GM06990 (cell line): ENCODE measurements at regions not wholly inside any gene's neighbourhood (a gene's known extent, or its start where the extent isn't known, plus 50 kb on each side); places are given as distances from the start of the nearest gene placed in this dataset.

Experiments used
- DNase-seq: peaks from one replicate; pipeline ENCODE4 v3.0.0-alpha.2; 2011; ENCODE audit not compliant: insufficient read length; ENCODE audit errors: extremely low read depth
- H3K27me3 ChIP-seq: replicated peaks from 2 replicates; pipeline ENCODE4 v1.6.0; 2011; ENCODE audit warnings: low read length; ENCODE audit not compliant: control insufficient read depth, insufficient read depth
- H3K36me3 ChIP-seq: 2 replicates; pipeline ENCODE4 v1.5.1; 2011; ENCODE audit warnings: low read length; ENCODE audit not compliant: control insufficient read depth, insufficient read depth
- H3K4me3 ChIP-seq: replicated peaks from 2 replicates; pipeline ENCODE4 v1.5.1; 2011; ENCODE audit warnings: low read depth, mild to moderate bottlenecking, control low read depth, low read length
- TF ChIP-seq, protein P1 (sequence below): IDR thresholded peaks from 2 replicates; pipeline ENCODE4 v1.5.1; 2011; ENCODE audit warnings: low read length, control low read depth, mild to moderate bottlenecking, inconsistent platforms; ENCODE audit not compliant: insufficient read depth, poor library complexity, severe bottlenecking

- TF ChIP-seq, protein P1, sequence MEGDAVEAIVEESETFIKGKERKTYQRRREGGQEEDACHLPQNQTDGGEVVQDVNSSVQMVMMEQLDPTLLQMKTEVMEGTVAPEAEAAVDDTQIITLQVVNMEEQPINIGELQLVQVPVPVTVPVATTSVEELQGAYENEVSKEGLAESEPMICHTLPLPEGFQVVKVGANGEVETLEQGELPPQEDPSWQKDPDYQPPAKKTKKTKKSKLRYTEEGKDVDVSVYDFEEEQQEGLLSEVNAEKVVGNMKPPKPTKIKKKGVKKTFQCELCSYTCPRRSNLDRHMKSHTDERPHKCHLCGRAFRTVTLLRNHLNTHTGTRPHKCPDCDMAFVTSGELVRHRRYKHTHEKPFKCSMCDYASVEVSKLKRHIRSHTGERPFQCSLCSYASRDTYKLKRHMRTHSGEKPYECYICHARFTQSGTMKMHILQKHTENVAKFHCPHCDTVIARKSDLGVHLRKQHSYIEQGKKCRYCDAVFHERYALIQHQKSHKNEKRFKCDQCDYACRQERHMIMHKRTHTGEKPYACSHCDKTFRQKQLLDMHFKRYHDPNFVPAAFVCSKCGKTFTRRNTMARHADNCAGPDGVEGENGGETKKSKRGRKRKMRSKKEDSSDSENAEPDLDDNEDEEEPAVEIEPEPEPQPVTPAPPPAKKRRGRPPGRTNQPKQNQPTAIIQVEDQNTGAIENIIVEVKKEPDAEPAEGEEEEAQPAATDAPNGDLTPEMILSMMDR: no peak
- Histone ChIP-seq H3K36me3 (no peaks in the 10 kb centered on the region), H3K4me3 (no peak overlapping the region), H3K27me3 (no peaks in the 10 kb centered on the region; the same call in none of the 2 replicates)
- no peak for DNase-seq
Measured at GRCh38 chr17:33352526-33352925, 59.4 kb upstream of the ASIC2 start.

DNA sequence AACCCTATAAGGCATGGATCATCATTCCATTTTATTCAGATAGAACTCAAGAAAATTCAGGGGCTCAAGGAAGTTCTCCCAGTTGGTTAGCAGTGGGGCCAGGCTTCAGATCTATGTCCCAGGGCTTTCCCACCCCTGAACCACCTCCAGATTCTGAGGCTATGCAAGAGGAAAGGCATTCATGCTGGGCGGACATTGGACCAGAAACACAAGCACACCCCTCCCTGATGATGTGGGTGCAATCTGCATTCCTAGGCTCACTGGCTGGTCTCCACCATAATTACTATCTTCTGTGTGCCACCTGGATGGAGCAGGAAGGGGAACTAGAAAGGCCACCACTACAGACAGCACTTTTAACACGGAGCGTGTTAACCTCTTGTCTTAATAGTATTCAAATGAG, 63.2 kb upstream of the ASIC2 start:
- H3K36me3 ChIP-seq: no peaks in the 10 kb centered on the region
- no peak overlapping the region for H3K4me3 ChIP-seq
- no peaks in the 10 kb centered on the region; the same call in none of the 2 replicates for H3K27me3 ChIP-seq
- DNase-seq: no peak
- TF ChIP-seq, protein P1: no peak

DNA sequence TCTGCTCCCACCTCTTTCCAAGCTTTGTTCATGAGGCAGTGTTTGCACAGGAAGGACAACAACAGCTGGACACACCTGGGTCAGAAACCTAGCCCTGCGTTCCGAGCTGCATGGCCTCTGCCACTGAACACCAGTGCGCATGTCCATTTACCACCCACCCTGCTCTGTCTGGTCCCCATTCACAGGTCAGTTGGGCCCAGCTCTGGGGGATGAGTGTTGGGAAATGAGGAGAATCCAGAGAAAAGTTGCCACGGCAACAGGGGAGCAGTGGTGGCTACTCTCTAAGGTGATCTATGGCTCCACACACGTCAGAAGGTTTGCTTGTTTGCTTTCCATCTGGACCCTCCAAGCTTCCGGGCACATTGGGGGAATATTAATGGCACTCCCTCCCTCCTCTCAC, 70.4 kb upstream of the ASIC2 start:
- TF ChIP-seq, protein P1: no peak
- no peak for DNase-seq
- no peak overlapping the region for H3K4me3 ChIP-seq

GRCh38 chr17:33366960-33367359, 73.9 kb upstream of the ASIC2 start:
- Histone ChIP-seq H3K36me3 (no peaks in the 10 kb centered on the region), H3K27me3 (no peaks in the 10 kb centered on the region; the same call in 1 of the 2 replicates), H3K4me3 (no peak overlapping the region)
- no peak for DNase-seq
- TF ChIP-seq, protein P1: no peak

More for the DNA sequence above, 70.4 kb upstream of the ASIC2 start:
- no peaks in the 10 kb centered on the region for H3K36me3 ChIP-seq
- no peaks in the 10 kb centered on the region; the same call in none of the 2 replicates for H3K27me3 ChIP-seq

DNA sequence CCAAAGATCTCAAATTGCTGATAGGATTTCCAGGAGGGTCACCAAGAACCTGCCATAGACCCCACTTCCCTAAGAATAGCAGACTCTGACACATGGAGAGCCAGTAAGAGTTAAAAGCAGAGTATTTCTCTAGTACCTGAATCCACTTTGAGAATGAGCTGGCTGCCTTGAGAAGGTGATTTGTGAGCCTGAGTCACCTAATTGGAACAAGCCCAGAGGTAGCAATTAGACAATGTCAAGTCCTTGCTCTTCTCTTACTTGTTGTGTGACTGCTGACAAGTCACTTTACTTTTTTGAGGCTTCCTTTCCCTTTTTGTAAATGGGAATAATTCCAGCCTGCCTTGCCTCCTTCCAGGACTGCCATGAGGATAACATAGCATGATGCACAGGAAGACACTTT, 76.1 kb upstream of the ASIC2 start:
- Histone ChIP-seq H3K27me3 (no peaks in the 10 kb centered on the region; the same call in none of the 2 replicates), H3K4me3 (no peak overlapping the region), H3K36me3 (no peaks in the 10 kb centered on the region)
- TF ChIP-seq, protein P1: no peak
- DNase-seq: no peak

DNA sequence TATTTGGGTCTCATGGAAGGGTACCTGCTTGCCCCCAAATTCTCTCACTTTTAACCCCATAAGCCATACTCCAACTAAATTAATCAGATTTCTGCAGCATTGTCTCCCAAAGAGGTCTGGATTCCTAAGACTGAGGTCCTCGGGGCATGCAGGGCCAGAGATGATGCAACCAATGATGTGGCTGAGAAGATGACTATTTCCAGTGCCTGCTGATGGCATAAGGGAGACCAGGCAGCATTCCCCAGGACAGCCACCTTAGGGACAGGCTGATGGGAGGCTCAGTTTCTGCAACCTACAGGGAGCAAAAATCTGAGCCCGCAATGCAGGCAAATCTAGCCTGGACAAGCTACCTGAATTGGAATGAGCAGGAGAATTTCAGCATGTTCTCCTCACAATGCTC, 76.8 kb upstream of the ASIC2 start:
- DNase-seq: no peak
- TF ChIP-seq, protein P1: no peak
- Histone ChIP-seq H3K36me3 (no peaks in the 10 kb centered on the region), H3K27me3 (no peaks in the 10 kb centered on the region; the same call in none of the 2 replicates), H3K4me3 (no peak overlapping the region)
